ENCODE measurements at regions not wholly inside any gene's neighbourhood (a gene's known extent, or its start where the extent isn't known, plus 50 kb on each side); places are given as distances from the start of the nearest gene placed in this dataset.
A peak's percentile ranks its signal among the peaks of the same experiment; 100 is the strongest.

GRCh38 chr12:88650715-88651114 is 70.4 kb upstream of the KITLG start:
- H3K9ac ChIP-seq (ENCODE audit: control insufficient read depth, extremely low read depth, insufficient read depth, low read length) = no peak overlapping the region
- dilution Hi-C loops (cut with MboI; ENCODE audit: extremely low pct_ligation_motif_present, low sequenced_read_pairs) = no loop called here
- no peaks in the 10 kb centered on the region for H3K79me2 ChIP-seq (ENCODE audit: control insufficient read depth, insufficient read depth, low read length)
- no peak overlapping the region for H3K4me2 ChIP-seq (ENCODE audit: control insufficient read depth, extremely low read depth, insufficient read depth, low read depth, low read length)
- H3K27me3 ChIP-seq (ENCODE audit: control insufficient read depth, extremely low read depth, insufficient read depth, low read length) = no peaks in the 10 kb centered on the region
- H3K4me3 ChIP-seq (ENCODE audit: control insufficient read depth in 2 of 3, extremely low read depth in 1 of 3, insufficient read depth in 2 of 3, low read depth in 1 of 3, low read length in 3 of 3) = no peak overlapping the region
- H4K20me1 ChIP-seq (ENCODE audit: control insufficient read depth, extremely low read depth, insufficient read depth, low read length) = no peaks in the 10 kb centered on the region
- no peak for TF ChIP-seq CTCF (optimal IDR thresholded peaks at IDR 0.05 in 1 of 3, IDR thresholded peaks at IDR 0.05 in 1 of 3, conservative IDR thresholded peaks at IDR 0.05 in 1 of 3; ENCODE audit: extremely low read depth in 1 of 3, insufficient read depth in 2 of 3, low read length in 3 of 3)
- no peak for TF ChIP-seq EZH2 (IDR thresholded peaks at IDR 0.05; ENCODE audit: low read length)
- DNase-seq (ENCODE audit: low read depth, low spot score) = no peak
- H2AFZ ChIP-seq (ENCODE audit: control insufficient read depth, low read length) = peak overlapping the region; percentile 10
- H3K9me1 ChIP-seq (ENCODE audit: control insufficient read depth, extremely low read depth, insufficient read depth, low read length) = no peaks in the 10 kb centered on the region
- FAIRE-seq = peak; percentile 81
- no peaks in the 10 kb centered on the region for H3K36me3 ChIP-seq (ENCODE audit: control insufficient read depth in 2 of 2, extremely low read depth in 1 of 2, insufficient read depth in 2 of 2, low read length in 2 of 2)
- H3K4me1 ChIP-seq (ENCODE audit: control insufficient read depth, extremely low read depth, insufficient read depth, low read length) = no peaks in the 10 kb centered on the region
- H3K9me3 ChIP-seq (ENCODE audit: control insufficient read depth, low read depth, low read length) = no peaks in the 10 kb centered on the region
- no peak overlapping the region for H3K27ac ChIP-seq (ENCODE audit: control insufficient read depth, insufficient read depth, low read length)

GRCh38 chr12:88648625-88649024 is 68.4 kb upstream of the KITLG start:
- FAIRE-seq (no peak), DNase-seq (ENCODE audit: low read depth, low spot score) (no peak)
- no peak overlapping the region for H3K27ac ChIP-seq (ENCODE audit: control insufficient read depth, insufficient read depth, low read length)
- no peaks in the 10 kb centered on the region for H3K9me1 ChIP-seq (ENCODE audit: control insufficient read depth, extremely low read depth, insufficient read depth, low read length)
- no peaks in the 10 kb centered on the region for H3K36me3 ChIP-seq (ENCODE audit: control insufficient read depth in 2 of 2, extremely low read depth in 1 of 2, insufficient read depth in 2 of 2, low read length in 2 of 2)
- H3K79me2 ChIP-seq (ENCODE audit: control insufficient read depth, insufficient read depth, low read length) = no peaks in the 10 kb centered on the region
- H3K4me3 ChIP-seq (ENCODE audit: control insufficient read depth in 2 of 3, extremely low read depth in 1 of 3, insufficient read depth in 2 of 3, low read depth in 1 of 3, low read length in 3 of 3) = no peak overlapping the region
- H3K4me2 ChIP-seq (ENCODE audit: control insufficient read depth, extremely low read depth, insufficient read depth, low read depth, low read length) = no peak overlapping the region
- H3K27me3 ChIP-seq (ENCODE audit: control insufficient read depth, extremely low read depth, insufficient read depth, low read length) = no peaks in the 10 kb centered on the region
- dilution Hi-C loops (cut with MboI; ENCODE audit: extremely low pct_ligation_motif_present, low sequenced_read_pairs) = no loop called here
- H2AFZ ChIP-seq (ENCODE audit: control insufficient read depth, low read length) = no peak overlapping the region
- H3K9me3 ChIP-seq (ENCODE audit: control insufficient read depth, low read depth, low read length) = no peaks in the 10 kb centered on the region
- H3K4me1 ChIP-seq (ENCODE audit: control insufficient read depth, extremely low read depth, insufficient read depth, low read length) = no peaks in the 10 kb centered on the region
- no peak overlapping the region for H3K9ac ChIP-seq (ENCODE audit: control insufficient read depth, extremely low read depth, insufficient read depth, low read length)
- no peaks in the 10 kb centered on the region for H4K20me1 ChIP-seq (ENCODE audit: control insufficient read depth, extremely low read depth, insufficient read depth, low read length)
- TF ChIP-seq EZH2 (IDR thresholded peaks at IDR 0.05; ENCODE audit: low read length) (no peak), CTCF (optimal IDR thresholded peaks at IDR 0.05 in 1 of 3, IDR thresholded peaks at IDR 0.05 in 1 of 3, conservative IDR thresholded peaks at IDR 0.05 in 1 of 3; ENCODE audit: extremely low read depth in 1 of 3, insufficient read depth in 2 of 3, low read length in 3 of 3) (no peak)
